ENCODE measurements at regions not wholly inside any gene's neighbourhood (a gene's known extent, or its start where the extent isn't known, plus 50 kb on each side); places are given as distances from the start of the nearest gene placed in this dataset.

DNA sequence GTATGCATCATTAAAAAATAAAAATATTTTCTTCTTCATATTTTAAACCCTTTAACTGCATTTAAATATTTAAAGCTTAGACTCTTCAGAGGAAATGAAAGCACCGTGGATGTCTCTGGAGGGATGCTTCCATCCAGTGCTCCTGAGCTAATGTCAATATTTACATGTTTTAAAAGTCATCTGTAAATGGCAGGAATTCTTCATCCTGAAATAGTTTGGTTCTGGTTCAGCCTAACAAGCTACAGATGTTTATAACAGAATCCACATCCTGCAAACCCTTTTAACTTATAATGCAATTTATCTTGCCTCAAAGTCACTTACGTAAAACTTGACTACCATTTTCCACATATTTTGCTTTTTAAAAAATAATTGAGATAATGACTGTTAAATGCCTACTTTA, 1207.3 kb downstream of the SLC16A7 start:
- H3K9me3 ChIP-seq (replicated peaks in 1 of 2; ENCODE audit: control insufficient read depth in 1 of 2, insufficient read depth in 1 of 2, low read length in 2 of 2), result peaks cover 4 to 5% of the 10 kb centered on the region in 2 donors
- TF ChIP-seq, protein P1, sequence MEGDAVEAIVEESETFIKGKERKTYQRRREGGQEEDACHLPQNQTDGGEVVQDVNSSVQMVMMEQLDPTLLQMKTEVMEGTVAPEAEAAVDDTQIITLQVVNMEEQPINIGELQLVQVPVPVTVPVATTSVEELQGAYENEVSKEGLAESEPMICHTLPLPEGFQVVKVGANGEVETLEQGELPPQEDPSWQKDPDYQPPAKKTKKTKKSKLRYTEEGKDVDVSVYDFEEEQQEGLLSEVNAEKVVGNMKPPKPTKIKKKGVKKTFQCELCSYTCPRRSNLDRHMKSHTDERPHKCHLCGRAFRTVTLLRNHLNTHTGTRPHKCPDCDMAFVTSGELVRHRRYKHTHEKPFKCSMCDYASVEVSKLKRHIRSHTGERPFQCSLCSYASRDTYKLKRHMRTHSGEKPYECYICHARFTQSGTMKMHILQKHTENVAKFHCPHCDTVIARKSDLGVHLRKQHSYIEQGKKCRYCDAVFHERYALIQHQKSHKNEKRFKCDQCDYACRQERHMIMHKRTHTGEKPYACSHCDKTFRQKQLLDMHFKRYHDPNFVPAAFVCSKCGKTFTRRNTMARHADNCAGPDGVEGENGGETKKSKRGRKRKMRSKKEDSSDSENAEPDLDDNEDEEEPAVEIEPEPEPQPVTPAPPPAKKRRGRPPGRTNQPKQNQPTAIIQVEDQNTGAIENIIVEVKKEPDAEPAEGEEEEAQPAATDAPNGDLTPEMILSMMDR (IDR thresholded peaks at IDR 0.05), result no peak
- Mint-ChIP-seq H3K4me1 (no peaks in the 10 kb centered on the region), H3K27me3 (ENCODE audit: low read depth in 3 of 3) (no peaks in the 10 kb centered on the region), H3K36me3 (no peaks in the 10 kb centered on the region), H3K4me3 (no peak overlapping the region), H3K9me3 (peaks cover 2 to 11% (median 6%) of the 10 kb centered on the region in 7 donors), H3K27ac (no peak overlapping the region)
- no CpG with 5 or more reads among the region's 2 CpGs for WGBS (ENCODE audit: insufficient coverage)
- intact Hi-C loops (cut with micrococcal nuclease), result no loop called here
- H4K20me1 ChIP-seq (ENCODE audit: insufficient read depth, low read length), result no peaks in the 10 kb centered on the region
- no peaks in the 10 kb centered on the region for H3K79me2 ChIP-seq (ENCODE audit: insufficient read depth, low read length)
- H3K4me2 ChIP-seq (replicated peaks; ENCODE audit: extremely low read depth, low read length, poor library complexity, severe bottlenecking), result no peak overlapping the region
- H3K27ac ChIP-seq (ENCODE audit: low read depth in 1 of 2, low read length in 2 of 2), result no peak overlapping the region
- H3K4me1 ChIP-seq (ENCODE audit: control insufficient read depth in 1 of 2, insufficient read depth in 2 of 2, low read length in 2 of 2), result no peaks in the 10 kb centered on the region
- no peak overlapping the region for H3K4me3 ChIP-seq (replicated peaks in 1 of 3; ENCODE audit: low read depth in 2 of 3, low read length in 3 of 3)
- H3K27me3 ChIP-seq (ENCODE audit: control insufficient read depth in 2 of 2, insufficient read depth in 2 of 2, low read length in 2 of 2), result no peaks in the 10 kb centered on the region
- no peaks in the 10 kb centered on the region for H3K36me3 ChIP-seq (replicated peaks in 1 of 2; ENCODE audit: control insufficient read depth in 1 of 2, insufficient read depth in 2 of 2, low read length in 2 of 2)
- no peak overlapping the region for H3K9ac ChIP-seq (ENCODE audit: insufficient read depth, low read length, poor library complexity, severe bottlenecking)
- no peak for DNase-seq
- H2AFZ ChIP-seq (ENCODE audit: insufficient read depth, low read depth, low read length, poor library complexity, severe bottlenecking), result no peak overlapping the region

DNA sequence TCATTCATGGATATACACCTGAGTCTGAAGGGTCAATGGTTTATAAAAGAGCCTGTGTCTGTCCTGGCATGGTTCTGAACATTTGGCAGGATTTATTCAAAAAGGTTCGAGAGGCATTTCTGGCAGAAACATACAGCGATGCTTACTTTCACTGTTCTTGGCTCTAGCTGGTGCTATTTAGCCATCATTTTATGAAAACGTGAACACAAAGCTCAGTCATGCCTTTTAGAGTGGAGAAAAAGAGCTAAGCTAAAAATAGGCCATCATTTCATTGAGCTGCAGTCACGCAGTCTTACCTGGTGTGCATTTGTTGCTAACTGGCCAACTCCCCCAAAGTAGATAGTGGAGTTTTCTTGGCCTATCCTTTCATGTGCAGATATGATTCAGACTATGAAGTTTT, 1209.5 kb downstream of the SLC16A7 start:
- no peak overlapping the region for H2AFZ ChIP-seq (ENCODE audit: insufficient read depth, low read depth, low read length, poor library complexity, severe bottlenecking)
- Mint-ChIP-seq H3K36me3 (no peaks in the 10 kb centered on the region), H3K9me3 (peaks cover 0 to 10% (median 5%) of the 10 kb centered on the region in 7 donors), H3K27ac (no peak overlapping the region), H3K4me3 (no peak overlapping the region), H3K27me3 (ENCODE audit: low read depth in 3 of 3) (no peaks in the 10 kb centered on the region), H3K4me1 (no peaks in the 10 kb centered on the region)
- H3K9ac ChIP-seq (ENCODE audit: insufficient read depth, low read length, poor library complexity, severe bottlenecking), result no peak overlapping the region
- H3K79me2 ChIP-seq (ENCODE audit: insufficient read depth, low read length), result no peaks in the 10 kb centered on the region
- H3K27me3 ChIP-seq (ENCODE audit: control insufficient read depth in 2 of 2, insufficient read depth in 2 of 2, low read length in 2 of 2), result no peaks in the 10 kb centered on the region
- no peaks in the 10 kb centered on the region for H3K9me3 ChIP-seq (replicated peaks in 1 of 2; ENCODE audit: control insufficient read depth in 1 of 2, insufficient read depth in 1 of 2, low read length in 2 of 2)
- intact Hi-C loops (cut with micrococcal nuclease), result no loop called here
- H3K4me1 ChIP-seq (ENCODE audit: control insufficient read depth in 1 of 2, insufficient read depth in 2 of 2, low read length in 2 of 2), result no peaks in the 10 kb centered on the region
- 90% methylated on average over 2 of the region's 4 CpGs for WGBS (ENCODE audit: insufficient coverage)
- TF ChIP-seq, protein P1 (IDR thresholded peaks at IDR 0.05), result no peak
- no peak overlapping the region for H3K27ac ChIP-seq (ENCODE audit: low read depth in 1 of 2, low read length in 2 of 2)
- H4K20me1 ChIP-seq (ENCODE audit: insufficient read depth, low read length), result no peaks in the 10 kb centered on the region
- H3K36me3 ChIP-seq (replicated peaks in 1 of 2; ENCODE audit: control insufficient read depth in 1 of 2, insufficient read depth in 2 of 2, low read length in 2 of 2), result no peaks in the 10 kb centered on the region
- DNase-seq, result no peak
- H3K4me2 ChIP-seq (replicated peaks; ENCODE audit: extremely low read depth, low read length, poor library complexity, severe bottlenecking), result no peak overlapping the region
- no peak overlapping the region for H3K4me3 ChIP-seq (replicated peaks in 1 of 3; ENCODE audit: low read depth in 2 of 3, low read length in 3 of 3)

Data from CD14-positive monocyte (primary cell).